Right lobe of liver (tissue), 6 donors: ENCODE measurements at regions not wholly inside any gene's neighbourhood (a gene's known extent, or its start where the extent isn't known, plus 50 kb on each side); places are given as distances from the start of the nearest gene placed in this dataset.
"Not testable (repeated sequence)": the region's sequence is repeated elsewhere in the genome, so short reads cannot be mapped to it uniquely, and the experiment has no call there.

Experiments
- ATAC-seq, 4 donors: fragments of 200-7000 bp; cut with Tn5 transposase; one replicate each; pipeline ENCODE4 v1.9.1; 2020; ENCODE audit warnings: mild to moderate bottlenecking in 4 of 4, moderate library complexity in 4 of 4
- DNase-seq, 3 donors: peaks; one replicate each; pipeline ENCODE4 v3.0.0-alpha.2; 2020
- H3K27ac ChIP-seq, 3 donors: fragments of 200-600 bp; one replicate each; pipeline ENCODE4 v1.8.0; 2022
- H3K27me3 ChIP-seq, 2 donors: fragments of 200-600 bp; one replicate each; pipeline ENCODE4 v1.8.0; 2022
- H3K36me3 ChIP-seq, 4 donors: fragments of 200-600 bp; sonication (generic) in 1 of 4; one replicate each; pipeline versions ENCODE4 v1.5.1 to v1.8.0; 2017 to 2022; ENCODE audit warnings: control low read depth in 1 of 4
- H3K4me1 ChIP-seq, 4 donors: fragments of 200-600 bp; sonication (generic) in 1 of 4; one replicate each; pipeline versions ENCODE4 v1.5.1 to v1.8.0; 2017 to 2022; ENCODE audit warnings: control low read depth in 1 of 4
- H3K4me3 ChIP-seq, 3 donors: fragments of 200-600 bp; one replicate each; pipeline ENCODE4 v1.8.0; 2022
- H3K9me3 ChIP-seq, 4 donors: fragments of 200-600 bp; sonication (generic) in 1 of 4; one replicate each; pipeline versions ENCODE4 v1.5.1 to v1.8.0; 2017 to 2022; ENCODE audit warnings: control low read depth in 1 of 4
- POLR2A ChIP-seq: fragments of 450-650 bp; IDR thresholded peaks from one replicate; pipeline ENCODE4 v1.6.1; 2017; ENCODE audit warnings: antibody characterized with exemption, mild to moderate bottlenecking
- WGBS: methylation state at CpG from one replicate; pipeline ENCODE4 v1.1.6; 2018; ENCODE audit warnings: low coverage, low lambda C conversion rate; ENCODE audit not compliant: insufficient coverage; ENCODE audit errors: missing lambda C conversion rate; 5-methylcytosine and 5-hydroxymethylcytosine counted together
- intact Hi-C, 2 donors: fragments of 100-400 bp; cut with DNase I; formaldehyde crosslinking; loops; one replicate each; pipeline versions ENCODE4 v1.11.2 to v1.14.1; 2022
- TF ChIP-seq, protein P1 (sequence below), 4 donors: fragments of 200-600 bp in 3 of 4; fragments of 450-650 bp in 1 of 4; IDR thresholded peaks; one replicate each; pipeline versions ENCODE4 v1.5.1 to v1.8.0; 2016 to 2022; ENCODE audit warnings: antibody characterized with exemption in 4 of 4, mild to moderate bottlenecking in 2 of 4
- donor health status: DM: no; HTN: yes; CAD: no.
- donor health status: DM: no; HTN: no; CAD: no.
- donor health status: DM: no; HTN: no; CAD: no.
- donor health status: DM: no; HTN: yes; CAD: no.
- donor health status: DM: no; HTN: yes; CAD: no.

DNA sequence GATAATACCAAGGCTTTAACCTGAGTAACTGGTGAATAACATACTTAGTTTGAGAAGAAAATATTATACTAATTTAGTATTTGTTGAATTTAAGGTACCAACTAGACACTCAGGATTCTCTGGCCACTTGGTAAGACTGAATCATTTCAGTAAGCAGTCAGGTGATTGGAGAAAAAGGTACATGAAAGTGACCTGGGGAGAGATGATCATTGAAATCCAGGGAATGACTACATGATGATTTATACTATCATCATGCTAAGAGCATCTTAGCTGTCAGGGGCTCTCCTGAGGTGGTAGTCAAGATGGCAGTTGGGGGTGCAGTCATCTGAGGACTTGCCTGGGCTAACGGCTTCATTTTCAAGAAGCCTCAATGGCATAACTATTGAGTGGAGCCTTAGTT is 571.2 kb upstream of the ACVR2A start:
- DNase-seq (no peak), ATAC-seq (no peak)
- TF ChIP-seq, protein P1, sequence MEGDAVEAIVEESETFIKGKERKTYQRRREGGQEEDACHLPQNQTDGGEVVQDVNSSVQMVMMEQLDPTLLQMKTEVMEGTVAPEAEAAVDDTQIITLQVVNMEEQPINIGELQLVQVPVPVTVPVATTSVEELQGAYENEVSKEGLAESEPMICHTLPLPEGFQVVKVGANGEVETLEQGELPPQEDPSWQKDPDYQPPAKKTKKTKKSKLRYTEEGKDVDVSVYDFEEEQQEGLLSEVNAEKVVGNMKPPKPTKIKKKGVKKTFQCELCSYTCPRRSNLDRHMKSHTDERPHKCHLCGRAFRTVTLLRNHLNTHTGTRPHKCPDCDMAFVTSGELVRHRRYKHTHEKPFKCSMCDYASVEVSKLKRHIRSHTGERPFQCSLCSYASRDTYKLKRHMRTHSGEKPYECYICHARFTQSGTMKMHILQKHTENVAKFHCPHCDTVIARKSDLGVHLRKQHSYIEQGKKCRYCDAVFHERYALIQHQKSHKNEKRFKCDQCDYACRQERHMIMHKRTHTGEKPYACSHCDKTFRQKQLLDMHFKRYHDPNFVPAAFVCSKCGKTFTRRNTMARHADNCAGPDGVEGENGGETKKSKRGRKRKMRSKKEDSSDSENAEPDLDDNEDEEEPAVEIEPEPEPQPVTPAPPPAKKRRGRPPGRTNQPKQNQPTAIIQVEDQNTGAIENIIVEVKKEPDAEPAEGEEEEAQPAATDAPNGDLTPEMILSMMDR (IDR thresholded peaks at IDR 0.05), result no peak
- Histone ChIP-seq H3K27ac (no peak overlapping the region), H3K4me1 (no peaks in the 10 kb centered on the region), H3K4me3 (no peak overlapping the region), H3K36me3 (no peaks in the 10 kb centered on the region), H3K27me3 (no peaks in the 10 kb centered on the region), H3K9me3 (no peaks in the 10 kb centered on the region)
- 100% methylated on average over 1 of the region's 1 CpG for WGBS
- intact Hi-C loops, result no loop called here

DNA sequence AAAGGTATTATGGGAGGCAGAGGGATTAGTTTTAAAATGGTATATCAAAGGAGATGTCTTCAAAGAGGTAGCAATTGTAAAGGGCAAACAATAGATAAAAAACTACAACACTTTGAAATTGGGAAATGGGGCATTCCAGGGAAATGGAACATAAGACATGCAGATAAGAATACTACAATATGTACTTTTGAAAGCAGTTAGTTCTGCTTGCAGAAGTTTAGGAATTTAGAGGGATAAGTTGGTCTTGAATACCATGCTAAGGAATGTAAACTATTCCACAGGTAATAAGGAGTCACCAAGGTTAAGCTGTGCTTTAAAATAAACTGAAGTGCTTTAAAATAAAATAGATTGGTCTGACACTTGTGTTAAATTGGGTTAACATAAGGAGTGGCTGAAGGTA is 571.7 kb upstream of the ACVR2A start:
- no peak for DNase-seq
- H3K27ac ChIP-seq, result no peak overlapping the region
- no peaks in the 10 kb centered on the region for H3K9me3 ChIP-seq
- intact Hi-C loops, result no loop called here
- H3K36me3 ChIP-seq, result no peaks in the 10 kb centered on the region
- no peak overlapping the region for H3K4me3 ChIP-seq
- no peak for TF ChIP-seq POLR2A
- TF ChIP-seq, protein P1 (IDR thresholded peaks at IDR 0.05), result no peak
- H3K4me1 ChIP-seq, result no peaks in the 10 kb centered on the region
- no peaks in the 10 kb centered on the region for H3K27me3 ChIP-seq
- no peak for ATAC-seq

DNA sequence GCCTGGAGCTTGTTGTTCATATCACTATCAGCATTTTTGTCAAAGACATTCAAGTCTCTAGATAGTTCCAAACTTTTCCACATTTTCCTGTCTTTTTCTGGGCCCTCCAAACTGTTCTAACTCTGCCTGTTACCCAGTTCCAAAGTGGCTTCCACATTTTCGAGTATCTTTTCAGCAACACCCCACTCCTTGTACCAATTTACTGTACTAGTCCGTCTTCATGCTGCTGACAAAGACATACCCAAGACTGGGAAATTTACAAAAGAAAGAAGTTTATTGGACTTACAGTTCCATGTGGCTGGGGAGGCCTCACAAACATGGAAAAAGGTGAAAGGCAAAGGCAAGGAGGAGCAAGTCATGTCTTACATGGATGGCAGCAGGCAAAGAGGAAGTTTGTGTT is 575.2 kb upstream of the ACVR2A start:
- H3K36me3 ChIP-seq, H3K4me1 ChIP-seq, H3K27ac ChIP-seq, DNase-seq, H3K4me3 ChIP-seq, ATAC-seq, H3K27me3 ChIP-seq, intact Hi-C loops, H3K9me3 ChIP-seq: not testable (repeated sequence)
- WGBS, result 59% methylated on average over 2 of the region's 2 CpGs

DNA sequence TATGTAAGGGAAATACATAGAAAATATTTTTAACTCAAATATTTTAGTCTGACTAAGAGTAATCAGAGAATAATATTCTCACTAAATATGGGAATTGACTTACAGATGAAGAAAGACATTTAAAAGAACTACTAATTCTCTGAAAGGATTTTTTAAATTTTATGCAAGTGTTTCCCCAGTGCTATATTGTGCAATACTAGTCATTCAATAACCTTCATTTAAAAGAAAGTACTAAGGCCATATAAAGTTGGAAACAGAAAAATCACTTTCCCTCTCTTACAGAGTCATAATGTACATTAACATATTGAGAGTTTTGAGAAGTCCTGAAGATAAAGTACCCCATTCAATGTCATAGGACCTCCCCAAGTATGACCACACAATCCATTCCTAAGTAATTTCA is 584.6 kb upstream of the ACVR2A start:
- H3K4me3 ChIP-seq, result no peak overlapping the region
- H3K27me3 ChIP-seq, result no peaks in the 10 kb centered on the region
- no peaks in the 10 kb centered on the region for H3K9me3 ChIP-seq
- ATAC-seq (no peak), DNase-seq (no peak)
- H3K4me1 ChIP-seq, result no peaks in the 10 kb centered on the region
- no peak overlapping the region for H3K27ac ChIP-seq
- intact Hi-C loops, result no loop called here
- no peaks in the 10 kb centered on the region for H3K36me3 ChIP-seq
- TF ChIP-seq POLR2A, result no peak
- TF ChIP-seq, protein P1 (IDR thresholded peaks at IDR 0.05), result no peak

DNA sequence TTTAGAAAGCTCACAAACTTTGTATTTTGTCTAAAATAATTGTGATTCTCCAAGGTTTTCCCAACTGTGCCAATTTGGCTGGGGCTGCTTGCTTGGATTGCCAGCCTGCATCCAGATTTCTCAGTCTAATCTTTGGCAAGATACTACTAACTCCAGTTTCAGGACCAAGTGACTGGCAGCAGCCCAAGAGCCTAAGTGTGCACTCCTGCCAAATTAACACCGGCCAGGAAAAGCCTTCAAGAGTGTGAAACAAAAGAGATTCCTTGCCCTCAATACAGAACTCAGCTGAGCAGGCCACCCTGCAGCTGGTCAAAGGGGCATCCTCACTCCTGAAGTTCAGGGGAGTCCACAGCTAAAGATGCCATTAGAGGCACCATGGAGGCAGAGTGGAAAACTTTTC is 589.0 kb upstream of the ACVR2A start:
- no peaks in the 10 kb centered on the region for H3K27me3 ChIP-seq
- H3K4me3 ChIP-seq, result no peak overlapping the region
- ATAC-seq (no peak), DNase-seq (no peak)
- TF ChIP-seq, protein P1 (IDR thresholded peaks at IDR 0.05), result no peak
- TF ChIP-seq POLR2A, result no peak
- intact Hi-C loops, result no loop called here
- no peaks in the 10 kb centered on the region for H3K4me1 ChIP-seq
- H3K9me3 ChIP-seq, result no peaks in the 10 kb centered on the region
- no peaks in the 10 kb centered on the region for H3K36me3 ChIP-seq
- no peak overlapping the region for H3K27ac ChIP-seq
- WGBS, result 67% methylated on average over 1 of the region's 1 CpG
